GM10266 (cell line): ENCODE measurements at regions not wholly inside any gene's neighbourhood (a gene's known extent, or its start where the extent isn't known, plus 50 kb on each side); places are given as distances from the start of the nearest gene placed in this dataset.

Experiments
- DNase-seq: peaks from one replicate; pipeline ENCODE4 v3.0.0; 2012; ENCODE audit errors: extremely low spot score
- TF ChIP-seq, protein P1 (sequence below): IDR thresholded peaks from 2 replicates; pipeline ENCODE4 v1.5.1; 2012; ENCODE audit warnings: mild to moderate bottlenecking, low read depth; ENCODE audit not compliant: control insufficient read depth, insufficient read depth; ENCODE audit errors: missing control alignments

DNA sequence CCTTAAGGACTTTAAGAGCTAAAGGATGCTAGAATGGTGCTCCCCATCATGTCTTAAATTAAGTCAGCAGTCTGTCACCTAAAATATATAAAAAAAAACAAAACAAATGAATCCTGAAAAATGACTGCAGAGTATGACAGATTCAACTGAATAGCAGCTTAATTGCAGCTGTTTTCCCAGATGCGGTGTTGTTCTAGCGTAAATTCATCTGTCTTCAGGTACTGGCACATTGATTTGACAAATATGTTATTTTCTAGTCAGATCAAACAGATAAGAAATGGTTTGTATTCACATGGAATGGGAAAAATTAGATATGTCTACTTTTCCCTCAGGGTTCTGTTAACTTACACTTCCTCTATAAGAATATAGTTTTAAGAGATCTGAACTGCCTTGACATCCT is 211.7 kb downstream of the NAF1 start:
- DNase-seq = no peak
- TF ChIP-seq, protein P1, sequence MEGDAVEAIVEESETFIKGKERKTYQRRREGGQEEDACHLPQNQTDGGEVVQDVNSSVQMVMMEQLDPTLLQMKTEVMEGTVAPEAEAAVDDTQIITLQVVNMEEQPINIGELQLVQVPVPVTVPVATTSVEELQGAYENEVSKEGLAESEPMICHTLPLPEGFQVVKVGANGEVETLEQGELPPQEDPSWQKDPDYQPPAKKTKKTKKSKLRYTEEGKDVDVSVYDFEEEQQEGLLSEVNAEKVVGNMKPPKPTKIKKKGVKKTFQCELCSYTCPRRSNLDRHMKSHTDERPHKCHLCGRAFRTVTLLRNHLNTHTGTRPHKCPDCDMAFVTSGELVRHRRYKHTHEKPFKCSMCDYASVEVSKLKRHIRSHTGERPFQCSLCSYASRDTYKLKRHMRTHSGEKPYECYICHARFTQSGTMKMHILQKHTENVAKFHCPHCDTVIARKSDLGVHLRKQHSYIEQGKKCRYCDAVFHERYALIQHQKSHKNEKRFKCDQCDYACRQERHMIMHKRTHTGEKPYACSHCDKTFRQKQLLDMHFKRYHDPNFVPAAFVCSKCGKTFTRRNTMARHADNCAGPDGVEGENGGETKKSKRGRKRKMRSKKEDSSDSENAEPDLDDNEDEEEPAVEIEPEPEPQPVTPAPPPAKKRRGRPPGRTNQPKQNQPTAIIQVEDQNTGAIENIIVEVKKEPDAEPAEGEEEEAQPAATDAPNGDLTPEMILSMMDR = no peak

DNA sequence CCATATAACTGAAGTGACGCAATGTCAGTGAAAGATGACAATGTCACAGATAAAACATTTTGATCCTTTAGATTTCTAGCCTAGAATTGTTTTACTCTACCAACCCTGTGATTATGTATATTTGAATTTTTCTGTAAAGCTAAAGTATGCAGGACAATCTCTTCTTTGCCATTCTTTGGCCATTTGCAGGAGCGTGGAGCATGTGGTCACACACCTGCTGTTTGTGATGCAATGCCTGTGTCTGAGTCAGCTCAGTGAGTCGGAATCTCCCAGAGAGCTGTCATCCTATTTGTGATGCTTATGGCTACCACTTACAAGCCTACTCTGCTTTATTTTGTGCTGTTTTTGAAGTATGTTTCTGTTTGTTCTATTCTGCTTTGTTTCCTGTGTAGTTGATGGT is 214.5 kb downstream of the NAF1 start:
- TF ChIP-seq, protein P1 = no peak
- no peak for DNase-seq

DNA sequence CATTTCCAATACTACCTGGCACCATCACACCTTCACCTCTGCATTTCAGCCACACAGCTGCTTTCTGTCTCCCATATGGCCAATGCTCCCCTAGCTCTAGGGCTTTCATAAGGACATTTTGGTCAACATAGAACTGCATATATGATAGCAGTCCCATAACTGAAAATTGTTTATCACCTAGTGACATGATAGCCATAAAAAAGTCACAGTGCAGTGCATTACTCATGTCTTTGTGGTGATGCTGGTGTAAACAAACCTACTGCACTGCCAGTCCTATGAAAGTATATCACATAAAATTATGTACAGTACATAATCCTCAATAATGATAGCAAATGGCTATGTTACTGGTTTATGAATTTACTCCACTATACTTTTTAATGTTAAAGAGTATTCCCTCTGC is 221.0 kb downstream of the NAF1 start:
- DNase-seq = no peak
- TF ChIP-seq, protein P1 = no peak

DNA sequence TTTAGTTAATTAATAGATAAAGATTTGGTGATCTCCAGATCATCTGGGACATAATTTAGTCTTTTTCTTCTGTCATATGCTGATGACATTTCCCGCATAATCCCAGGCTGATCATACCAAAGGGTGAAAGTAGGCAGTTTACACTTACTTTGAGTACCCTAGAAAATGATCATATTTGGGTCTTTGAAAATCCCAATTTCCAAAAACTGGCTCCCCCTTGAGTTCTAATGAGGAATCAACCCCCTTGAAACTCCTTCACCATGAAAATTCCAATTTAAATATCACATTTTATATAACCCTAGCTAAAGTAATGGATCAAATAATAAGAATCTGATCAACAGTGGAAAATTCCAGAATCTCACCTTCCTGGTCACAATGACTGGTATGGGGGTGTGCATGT is 223.4 kb downstream of the NAF1 start:
- DNase-seq = no peak
- TF ChIP-seq, protein P1 = no peak

GRCh38 chr4:162938738-162939485 is 227.8 kb downstream of the NAF1 start:
- TF ChIP-seq, protein P1 = no peak
- DNase-seq = no peak

DNA sequence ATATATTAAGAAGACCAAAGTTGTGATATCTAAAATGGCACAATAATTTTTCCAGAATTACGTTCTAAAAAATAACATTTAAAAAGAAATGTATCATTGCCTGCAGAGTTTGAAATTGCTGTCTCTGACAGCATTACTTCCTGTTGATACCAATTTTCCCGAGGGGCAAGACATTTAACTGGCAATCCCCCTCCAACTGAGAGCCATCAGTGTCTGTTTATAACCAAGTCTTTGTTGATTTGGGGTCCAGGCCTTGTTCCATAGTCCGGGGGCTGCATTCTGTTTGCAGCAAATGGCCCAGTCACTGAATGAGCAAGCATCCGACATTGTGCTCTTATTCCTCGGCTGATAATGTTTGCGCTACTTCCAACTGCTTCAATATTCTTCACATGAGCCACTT is 231.5 kb downstream of the NAF1 start:
- no peak for DNase-seq
- TF ChIP-seq, protein P1 = no peak

DNA sequence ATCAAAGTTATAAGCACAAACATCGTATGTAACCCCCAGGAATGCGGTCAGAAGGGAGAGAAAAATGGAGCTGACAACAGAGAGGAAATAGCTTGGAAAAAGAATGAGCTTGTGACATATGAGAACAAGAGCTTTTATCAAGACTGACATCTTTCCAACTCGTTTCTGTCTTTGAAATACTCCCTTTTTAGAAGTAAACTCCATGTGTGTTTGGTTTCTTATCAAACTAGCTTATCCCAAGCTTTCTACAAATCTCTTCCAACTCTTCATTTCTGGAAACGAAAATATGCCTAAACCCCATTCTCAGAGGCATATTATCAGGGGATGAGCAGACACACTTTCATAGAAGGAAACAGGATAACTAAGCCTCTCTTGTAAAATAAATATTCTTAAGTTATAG is 235.4 kb downstream of the NAF1 start:
- DNase-seq = no peak
- TF ChIP-seq, protein P1 = no peak
